Loucy (cell line): ENCODE measurements at regions not wholly inside any gene's neighbourhood (a gene's known extent, or its start where the extent isn't known, plus 50 kb on each side); places are given as distances from the start of the nearest gene placed in this dataset.

Experiments used
- CTCF ChIP-seq: fragments of 200-600 bp; sonication (generic); conservative IDR thresholded peaks from 2 replicates; pipeline ENCODE4 v1.5.1; 2014; ENCODE audit warnings: mild to moderate bottlenecking, antibody characterized with exemption, low read length
- EZH2phosphoT487 ChIP-seq: fragments of 200-600 bp; IDR thresholded peaks from 2 replicates; pipeline ENCODE4 v1.6.1; 2018; ENCODE audit warnings: antibody characterized with exemption, mild to moderate bottlenecking, moderate library complexity, borderline replicate concordance

GRCh38 chr16:73290258-73290657 lies 242.3 kb upstream of the ZFHX3 start:
- TF ChIP-seq CTCF (no peak), EZH2phosphoT487 (no peak)
